Ishikawa (cell line): ENCODE measurements at regions not wholly inside any gene's neighbourhood (a gene's known extent, or its start where the extent isn't known, plus 50 kb on each side); places are given as distances from the start of the nearest gene placed in this dataset.

Experiments
- CEBPB ChIP-seq: IDR thresholded peaks from 2 replicates; pipeline ENCODE4 v1.6.1; 2012
- CREB1 ChIP-seq: IDR thresholded peaks from 2 replicates; pipeline ENCODE4 v1.6.1; 2012; ENCODE audit warnings: low read depth
- EGR1 ChIP-seq: IDR thresholded peaks from 2 replicates; pipeline ENCODE4 v1.6.1; 2012
- EP300 ChIP-seq: IDR thresholded peaks from 2 replicates; pipeline ENCODE4 v1.6.1; 2012; ENCODE audit warnings: borderline replicate concordance
- FOXM1 ChIP-seq: IDR thresholded peaks from 2 replicates; pipeline ENCODE4 v1.6.1; 2012; ENCODE audit warnings: low read depth, borderline replicate concordance
- NFIC ChIP-seq: IDR thresholded peaks from 2 replicates; pipeline ENCODE4 v1.6.1; 2012
- RAD21 ChIP-seq: IDR thresholded peaks from 2 replicates; pipeline ENCODE4 v1.6.1; 2012; ENCODE audit warnings: low read depth
- TAF1 ChIP-seq: IDR thresholded peaks from 2 replicates; pipeline ENCODE4 v1.6.1; 2012; ENCODE audit warnings: low read depth, mild to moderate bottlenecking
- TCF12 ChIP-seq: IDR thresholded peaks from 2 replicates; pipeline ENCODE4 v1.6.1; 2012; ENCODE audit warnings: low read depth
- TEAD4 ChIP-seq: IDR thresholded peaks from 2 replicates; pipeline ENCODE4 v1.6.1; 2012
- YY1 ChIP-seq: IDR thresholded peaks from 2 replicates; pipeline ENCODE4 v1.6.1; 2012; ENCODE audit warnings: low read depth
- ZBTB7A ChIP-seq: IDR thresholded peaks from 2 replicates; pipeline ENCODE4 v1.6.1; 2012; ENCODE audit warnings: low read depth
- TF ChIP-seq, protein P1 (sequence below): IDR thresholded peaks from 2 replicates; pipeline ENCODE4 v1.6.1; 2012
- TF ChIP-seq, protein P2 (sequence below): IDR thresholded peaks from 2 replicates; pipeline ENCODE4 v1.6.1; 2012
- TF ChIP-seq, protein P3 (sequence below): IDR thresholded peaks from 2 replicates; pipeline ENCODE4 v1.6.1; 2012; ENCODE audit warnings: low read depth, mild to moderate bottlenecking

DNA sequence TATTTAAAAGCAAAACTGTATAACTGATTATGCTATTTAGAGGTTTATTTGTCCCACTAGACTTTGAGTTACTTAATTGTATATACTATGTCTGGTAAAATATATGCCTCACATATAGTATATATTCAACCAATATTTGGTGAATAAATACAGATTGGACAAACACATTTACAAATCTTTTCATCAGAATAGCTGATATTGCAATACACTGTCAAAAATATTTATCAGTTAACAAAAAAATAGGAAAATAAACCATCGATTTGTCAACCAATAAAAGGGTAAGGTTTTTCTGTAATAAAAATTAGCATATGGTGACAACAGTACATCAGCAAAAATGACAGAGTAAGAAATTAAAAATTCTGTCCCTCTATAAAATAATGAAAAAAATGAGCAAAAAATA is 889.9 kb upstream of the INTU start:
- TF ChIP-seq EP300: no peak
- TF ChIP-seq, protein P1, sequence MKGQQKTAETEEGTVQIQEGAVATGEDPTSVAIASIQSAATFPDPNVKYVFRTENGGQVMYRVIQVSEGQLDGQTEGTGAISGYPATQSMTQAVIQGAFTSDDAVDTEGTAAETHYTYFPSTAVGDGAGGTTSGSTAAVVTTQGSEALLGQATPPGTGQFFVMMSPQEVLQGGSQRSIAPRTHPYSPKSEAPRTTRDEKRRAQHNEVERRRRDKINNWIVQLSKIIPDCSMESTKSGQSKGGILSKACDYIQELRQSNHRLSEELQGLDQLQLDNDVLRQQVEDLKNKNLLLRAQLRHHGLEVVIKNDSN: no peak
- no peak for TF ChIP-seq CREB1
- TF ChIP-seq TCF12: no peak
- TF ChIP-seq, protein P2, sequence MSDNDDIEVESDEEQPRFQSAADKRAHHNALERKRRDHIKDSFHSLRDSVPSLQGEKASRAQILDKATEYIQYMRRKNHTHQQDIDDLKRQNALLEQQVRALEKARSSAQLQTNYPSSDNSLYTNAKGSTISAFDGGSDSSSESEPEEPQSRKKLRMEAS: no peak
- TF ChIP-seq RAD21: no peak
- TF ChIP-seq TEAD4: no peak
- no peak for TF ChIP-seq NFIC
- no peak for TF ChIP-seq FOXM1
- TF ChIP-seq ZBTB7A: no peak
- TF ChIP-seq CEBPB: no peak
- TF ChIP-seq EGR1: no peak
- no peak for TF ChIP-seq TAF1
- TF ChIP-seq, protein P3, sequence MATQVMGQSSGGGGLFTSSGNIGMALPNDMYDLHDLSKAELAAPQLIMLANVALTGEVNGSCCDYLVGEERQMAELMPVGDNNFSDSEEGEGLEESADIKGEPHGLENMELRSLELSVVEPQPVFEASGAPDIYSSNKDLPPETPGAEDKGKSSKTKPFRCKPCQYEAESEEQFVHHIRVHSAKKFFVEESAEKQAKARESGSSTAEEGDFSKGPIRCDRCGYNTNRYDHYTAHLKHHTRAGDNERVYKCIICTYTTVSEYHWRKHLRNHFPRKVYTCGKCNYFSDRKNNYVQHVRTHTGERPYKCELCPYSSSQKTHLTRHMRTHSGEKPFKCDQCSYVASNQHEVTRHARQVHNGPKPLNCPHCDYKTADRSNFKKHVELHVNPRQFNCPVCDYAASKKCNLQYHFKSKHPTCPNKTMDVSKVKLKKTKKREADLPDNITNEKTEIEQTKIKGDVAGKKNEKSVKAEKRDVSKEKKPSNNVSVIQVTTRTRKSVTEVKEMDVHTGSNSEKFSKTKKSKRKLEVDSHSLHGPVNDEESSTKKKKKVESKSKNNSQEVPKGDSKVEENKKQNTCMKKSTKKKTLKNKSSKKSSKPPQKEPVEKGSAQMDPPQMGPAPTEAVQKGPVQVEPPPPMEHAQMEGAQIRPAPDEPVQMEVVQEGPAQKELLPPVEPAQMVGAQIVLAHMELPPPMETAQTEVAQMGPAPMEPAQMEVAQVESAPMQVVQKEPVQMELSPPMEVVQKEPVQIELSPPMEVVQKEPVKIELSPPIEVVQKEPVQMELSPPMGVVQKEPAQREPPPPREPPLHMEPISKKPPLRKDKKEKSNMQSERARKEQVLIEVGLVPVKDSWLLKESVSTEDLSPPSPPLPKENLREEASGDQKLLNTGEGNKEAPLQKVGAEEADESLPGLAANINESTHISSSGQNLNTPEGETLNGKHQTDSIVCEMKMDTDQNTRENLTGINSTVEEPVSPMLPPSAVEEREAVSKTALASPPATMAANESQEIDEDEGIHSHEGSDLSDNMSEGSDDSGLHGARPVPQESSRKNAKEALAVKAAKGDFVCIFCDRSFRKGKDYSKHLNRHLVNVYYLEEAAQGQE: no peak
- no peak for TF ChIP-seq YY1

DNA sequence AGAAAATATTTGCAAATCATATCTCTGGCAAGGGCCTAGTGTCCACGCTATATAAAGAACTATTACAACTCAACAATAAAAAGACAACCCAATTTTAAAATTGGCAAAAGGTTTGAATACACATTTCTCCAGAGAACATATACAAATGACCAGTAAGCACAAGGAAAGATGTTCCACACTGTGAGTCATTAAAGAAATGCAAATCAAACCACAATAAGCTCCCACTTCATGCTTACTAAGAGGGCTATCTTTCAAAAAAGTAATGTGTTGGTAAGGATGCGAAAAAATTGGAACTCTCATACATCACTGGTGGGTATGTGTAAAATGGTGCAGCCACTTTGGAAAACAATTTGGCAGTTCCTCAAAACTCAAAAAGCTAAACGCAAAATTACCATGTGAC is 884.0 kb upstream of the INTU start:
- TF ChIP-seq RAD21 (no peak), YY1 (no peak), EGR1 (no peak), CEBPB (no peak), NFIC (no peak), FOXM1 (no peak), TCF12 (no peak), EP300 (no peak), TAF1 (no peak), TEAD4 (no peak), CREB1 (no peak), ZBTB7A (no peak)
- TF ChIP-seq, protein P2: no peak
- TF ChIP-seq, protein P3: no peak
- TF ChIP-seq, protein P1: no peak

DNA sequence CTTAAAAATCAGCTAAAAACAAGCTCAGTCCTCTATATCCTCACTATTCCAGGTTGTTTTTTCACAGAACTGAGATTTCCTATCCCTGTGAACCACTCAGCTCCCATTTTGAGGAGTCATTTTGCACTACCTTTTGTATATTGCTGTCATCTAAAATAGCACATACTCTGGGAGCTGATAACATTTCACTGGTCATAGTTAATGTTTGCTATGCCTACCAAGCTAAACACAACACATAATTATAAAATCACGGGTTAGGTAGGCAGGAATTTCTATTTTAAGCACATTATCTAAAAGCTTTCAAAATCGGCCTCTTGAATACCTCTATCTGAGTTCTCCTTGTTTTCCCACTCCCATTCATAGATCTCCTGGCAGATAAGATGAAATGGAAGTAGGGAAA is 882.0 kb upstream of the INTU start:
- TF ChIP-seq, protein P1: no peak
- TF ChIP-seq FOXM1 (no peak), CEBPB (no peak), ZBTB7A (no peak), YY1 (no peak)

DNA sequence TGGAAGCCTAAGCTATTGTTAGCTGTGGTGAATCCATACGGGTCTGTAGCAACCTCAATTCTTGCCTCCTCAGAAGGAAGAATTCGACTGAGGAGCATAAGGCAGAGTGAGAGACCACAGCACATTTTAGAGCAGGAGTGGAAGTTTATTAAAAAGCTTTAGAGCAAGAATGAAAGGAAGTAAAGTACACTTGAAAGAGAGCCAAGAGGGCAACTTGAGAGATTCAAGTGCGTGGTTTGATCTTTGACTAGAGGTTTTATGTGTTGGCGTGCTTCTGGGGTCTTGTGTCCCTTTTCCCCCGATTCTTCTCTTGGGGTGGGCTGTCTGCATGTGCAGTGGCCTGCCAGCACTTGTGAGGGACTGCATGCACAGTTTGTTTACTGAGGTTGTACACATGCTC is 880.6 kb upstream of the INTU start:
- TF ChIP-seq CREB1 (no peak), NFIC (no peak), TEAD4 (no peak), CEBPB (no peak), TAF1 (no peak), TCF12 (no peak), EGR1 (no peak), ZBTB7A (no peak), YY1 (no peak), RAD21 (no peak), FOXM1 (no peak), EP300 (no peak)
- TF ChIP-seq, protein P3: no peak
- TF ChIP-seq, protein P2: no peak
- TF ChIP-seq, protein P1: no peak
